PFSK-1 (cell line): ENCODE measurements at regions not wholly inside any gene's neighbourhood (a gene's known extent, or its start where the extent isn't known, plus 50 kb on each side); places are given as distances from the start of the nearest gene placed in this dataset.

ENCODE experiments used
- FOXP2 ChIP-seq: optimal IDR thresholded peaks from 2 replicates; pipeline ENCODE3; 2011; ENCODE audit warnings: borderline replicate concordance, control low read depth, inconsistent platforms; ENCODE audit not compliant: insufficient read depth; ENCODE audit errors: extremely low read length, extremely low read depth
- POLR2AphosphoS5 ChIP-seq: IDR thresholded peaks from 2 replicates; pipeline ENCODE4 v1.6.1; 2012; ENCODE audit warnings: low read depth, mild to moderate bottlenecking, control low read depth, low read length, moderate library complexity
- SIN3A ChIP-seq: IDR thresholded peaks from 2 replicates; pipeline ENCODE4 v1.6.1; 2012; ENCODE audit warnings: mild to moderate bottlenecking, low read length, moderate library complexity, borderline replicate concordance; ENCODE audit not compliant: insufficient read depth
- TAF1 ChIP-seq: IDR thresholded peaks from 2 replicates; pipeline ENCODE4 v1.6.1; 2012; ENCODE audit warnings: low read length, control low read depth, borderline replicate concordance; ENCODE audit not compliant: insufficient read depth
- TF ChIP-seq, protein P1 (sequence below), 2 experiments: IDR thresholded peaks; 2 replicates each; pipeline versions ENCODE4 v1.6.1 to v1.8.0; 2011 to 2012; ENCODE audit warnings: low read depth in 2 of 2, low read length in 2 of 2, control low read depth in 1 of 2, inconsistent platforms in 1 of 2, mild to moderate bottlenecking in 1 of 2, moderate library complexity in 1 of 2; ENCODE audit not compliant: insufficient read depth in 1 of 2

DNA sequence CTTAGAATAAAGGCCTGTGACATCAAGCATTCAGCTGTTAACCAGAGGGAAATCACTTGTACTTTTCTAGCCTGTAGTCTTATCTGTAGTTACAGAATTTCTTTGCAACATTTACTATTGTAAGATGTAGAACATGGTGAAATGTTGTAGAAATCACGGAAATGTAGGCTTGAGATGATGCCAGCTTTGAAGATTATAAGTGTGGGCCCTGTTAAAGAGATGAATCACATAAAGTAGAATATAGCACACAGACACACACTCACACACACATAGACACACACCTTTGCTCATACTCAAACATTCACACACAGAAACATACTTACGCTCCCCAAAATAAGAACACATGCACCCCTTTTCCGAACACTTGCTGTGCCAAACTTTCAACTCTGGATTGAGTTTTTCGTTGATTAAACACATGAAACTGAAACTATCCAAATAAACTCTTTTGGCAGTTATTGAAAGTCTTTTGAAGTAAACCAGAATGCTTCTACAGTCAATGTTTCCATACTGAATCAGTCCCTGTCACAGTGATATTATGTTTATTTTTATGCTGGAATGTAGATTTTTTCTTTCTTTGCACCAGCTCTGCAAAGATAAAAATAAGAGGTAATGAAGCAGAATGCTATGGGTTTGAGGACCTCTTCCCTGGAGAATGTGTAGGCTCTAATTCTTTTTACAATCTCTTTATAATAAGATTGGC is 230.3 kb upstream of the MEOX2 start:
- TF ChIP-seq POLR2AphosphoS5, result no peak
- TF ChIP-seq FOXP2, result no peak
- no peak for TF ChIP-seq TAF1
- TF ChIP-seq, protein P1, sequence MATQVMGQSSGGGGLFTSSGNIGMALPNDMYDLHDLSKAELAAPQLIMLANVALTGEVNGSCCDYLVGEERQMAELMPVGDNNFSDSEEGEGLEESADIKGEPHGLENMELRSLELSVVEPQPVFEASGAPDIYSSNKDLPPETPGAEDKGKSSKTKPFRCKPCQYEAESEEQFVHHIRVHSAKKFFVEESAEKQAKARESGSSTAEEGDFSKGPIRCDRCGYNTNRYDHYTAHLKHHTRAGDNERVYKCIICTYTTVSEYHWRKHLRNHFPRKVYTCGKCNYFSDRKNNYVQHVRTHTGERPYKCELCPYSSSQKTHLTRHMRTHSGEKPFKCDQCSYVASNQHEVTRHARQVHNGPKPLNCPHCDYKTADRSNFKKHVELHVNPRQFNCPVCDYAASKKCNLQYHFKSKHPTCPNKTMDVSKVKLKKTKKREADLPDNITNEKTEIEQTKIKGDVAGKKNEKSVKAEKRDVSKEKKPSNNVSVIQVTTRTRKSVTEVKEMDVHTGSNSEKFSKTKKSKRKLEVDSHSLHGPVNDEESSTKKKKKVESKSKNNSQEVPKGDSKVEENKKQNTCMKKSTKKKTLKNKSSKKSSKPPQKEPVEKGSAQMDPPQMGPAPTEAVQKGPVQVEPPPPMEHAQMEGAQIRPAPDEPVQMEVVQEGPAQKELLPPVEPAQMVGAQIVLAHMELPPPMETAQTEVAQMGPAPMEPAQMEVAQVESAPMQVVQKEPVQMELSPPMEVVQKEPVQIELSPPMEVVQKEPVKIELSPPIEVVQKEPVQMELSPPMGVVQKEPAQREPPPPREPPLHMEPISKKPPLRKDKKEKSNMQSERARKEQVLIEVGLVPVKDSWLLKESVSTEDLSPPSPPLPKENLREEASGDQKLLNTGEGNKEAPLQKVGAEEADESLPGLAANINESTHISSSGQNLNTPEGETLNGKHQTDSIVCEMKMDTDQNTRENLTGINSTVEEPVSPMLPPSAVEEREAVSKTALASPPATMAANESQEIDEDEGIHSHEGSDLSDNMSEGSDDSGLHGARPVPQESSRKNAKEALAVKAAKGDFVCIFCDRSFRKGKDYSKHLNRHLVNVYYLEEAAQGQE (IDR thresholded peaks at IDR 0.05; ENCODE audit: insufficient read depth in 1 of 2, low read depth in 2 of 2, low read length in 2 of 2), result no peak

DNA sequence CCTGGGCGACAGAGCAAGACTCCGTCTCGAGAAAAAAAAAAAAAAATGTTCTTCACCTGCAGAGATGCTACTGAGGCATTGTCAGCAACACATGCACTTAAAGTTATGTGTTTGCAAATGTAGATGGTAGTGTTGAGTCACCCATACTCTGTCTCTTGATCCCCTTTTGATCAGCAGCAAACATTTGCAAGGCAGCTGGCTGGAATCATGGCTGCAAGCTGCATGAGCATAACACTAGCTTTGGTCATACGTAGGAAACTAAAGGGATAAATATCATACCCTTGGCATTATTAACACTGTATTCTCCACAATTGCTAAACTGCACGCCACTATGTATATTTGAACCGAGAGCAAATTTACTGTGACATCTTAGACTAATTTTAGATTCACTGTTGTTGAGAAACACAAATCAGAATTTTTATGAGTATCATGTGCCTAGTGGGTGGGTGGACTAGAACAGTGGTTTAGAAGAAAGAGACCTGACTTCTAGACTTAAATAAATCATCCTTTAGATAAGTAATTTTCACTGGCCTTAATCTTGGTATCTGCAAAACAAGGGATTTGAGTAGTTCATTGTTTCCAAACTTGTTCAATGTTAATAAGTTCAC is 229.3 kb upstream of the MEOX2 start:
- no peak for TF ChIP-seq TAF1
- no peak for TF ChIP-seq SIN3A
- TF ChIP-seq FOXP2, result no peak
- TF ChIP-seq POLR2AphosphoS5, result no peak
- TF ChIP-seq, protein P1 (IDR thresholded peaks at IDR 0.05; ENCODE audit: insufficient read depth in 1 of 2, low read depth in 2 of 2, low read length in 2 of 2), result no peak

DNA sequence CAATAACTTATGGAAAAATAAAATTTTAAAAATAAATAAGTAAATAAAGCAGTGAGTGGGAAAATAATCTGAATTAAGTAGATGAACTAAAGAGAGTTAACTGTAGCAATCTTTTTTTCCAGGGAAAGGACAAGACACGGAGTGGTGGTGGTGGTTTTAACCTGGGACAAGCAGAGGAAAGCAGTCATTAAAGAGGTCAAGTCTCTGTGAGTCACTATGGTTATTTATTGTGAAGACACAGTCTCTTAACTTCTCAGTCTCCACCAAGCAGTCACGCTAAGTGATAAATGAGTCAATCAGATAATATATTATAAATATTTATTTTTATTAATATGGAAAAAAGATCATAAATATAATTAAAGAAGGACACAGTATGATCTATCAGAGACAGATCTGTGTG is 228.1 kb upstream of the MEOX2 start:
- TF ChIP-seq POLR2AphosphoS5, result no peak
- no peak for TF ChIP-seq TAF1
- TF ChIP-seq, protein P1 (IDR thresholded peaks at IDR 0.05; ENCODE audit: insufficient read depth in 1 of 2, low read depth in 2 of 2, low read length in 2 of 2), result no peak
- no peak for TF ChIP-seq FOXP2
- TF ChIP-seq SIN3A, result no peak

DNA sequence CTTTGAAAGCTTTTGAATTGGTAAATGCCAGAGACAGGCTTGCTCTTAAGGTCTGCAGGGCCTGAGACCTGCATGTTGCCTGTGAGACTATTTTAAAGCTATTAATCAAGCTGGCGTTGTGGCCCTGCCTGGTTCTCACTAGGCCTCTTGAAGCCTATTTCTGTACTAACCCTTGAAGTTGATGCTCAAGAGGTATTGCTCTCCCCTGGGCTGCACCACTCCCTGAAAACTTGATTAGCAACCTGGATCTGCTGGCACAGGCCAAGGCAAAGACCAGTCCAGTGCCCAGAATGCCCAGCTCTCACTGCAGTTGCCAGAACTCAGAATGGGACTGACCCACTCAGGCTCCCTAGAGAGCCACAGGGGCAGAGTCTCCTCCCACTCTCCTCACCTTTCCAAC is 220.0 kb upstream of the MEOX2 start:
- no peak for TF ChIP-seq TAF1
- no peak for TF ChIP-seq POLR2AphosphoS5
- TF ChIP-seq, protein P1 (IDR thresholded peaks at IDR 0.05; ENCODE audit: insufficient read depth in 1 of 2, low read depth in 2 of 2, low read length in 2 of 2), result no peak
- no peak for TF ChIP-seq SIN3A
- TF ChIP-seq FOXP2, result no peak
